T-cell (primary cell): ENCODE measurements at regions not wholly inside any gene's neighbourhood (a gene's known extent, or its start where the extent isn't known, plus 50 kb on each side); places are given as distances from the start of the nearest gene placed in this dataset.

Experiments
- ATAC-seq, 4 experiments: fragments of 200-7000 bp in 3 of 4; fragments of 150-1000 bp in 1 of 4; cut with Tn5 transposase; replicated peaks in 1 of 4; 1 replicate in 3 of 4; 2 replicates in 1 of 4; pipeline ENCODE4 v1.10.0; 2021; ENCODE audit warnings: moderate library complexity in 3 of 4, mild to moderate bottlenecking in 2 of 4, moderate number of reproducible peaks in 1 of 4
- CTCF ChIA-PET, 2 donors: fragments of 300-600 bp; sonication (Branson Sonifier 250); formaldehyde crosslinking; loops; one replicate each; lab custom pipeline; 2022; ENCODE audit warnings: antibody characterized with exemption in 2 of 2; lab: Charles Lee
- POLR2A ChIA-PET, 2 donors: fragments of 300-600 bp; sonication (Branson Sonifier 250); formaldehyde crosslinking; loops; one replicate each; lab custom pipeline; 2022; ENCODE audit warnings: antibody characterized with exemption in 2 of 2; lab: Charles Lee
- DNase-seq, 35 experiments: peaks; one replicate each; pipeline versions ENCODE4 v3.0.0 to v3.0.0-alpha.2; 2013 to 2023
- H3K27ac ChIP-seq: one replicate; pipeline ENCODE4 v1.5.1; 2013; ENCODE audit warnings: low read length
- H3K27me3 ChIP-seq, 2 experiments: replicated peaks in 1 of 2; 1 replicate in 1 of 2; 2 replicates in 1 of 2; pipeline versions ENCODE4 v1.6.1 to v1.7.0; 2013; ENCODE audit warnings: low read length in 1 of 2, mixed read lengths in 1 of 2; ENCODE audit not compliant: control insufficient read depth in 2 of 2, insufficient read depth in 2 of 2; ENCODE audit errors: extremely low read depth in 1 of 2
- H3K36me3 ChIP-seq, 2 donors: 1 replicate in 1 of 2; 2 replicates in 1 of 2; pipeline versions ENCODE4 v1.6.1 to v1.7.0; 2013; ENCODE audit warnings: low read length in 1 of 2; ENCODE audit not compliant: control insufficient read depth in 2 of 2, insufficient read depth in 1 of 2; ENCODE audit errors: extremely low read depth in 1 of 2
- H3K4me1 ChIP-seq, 2 experiments: 1 replicate in 1 of 2; 2 replicates in 1 of 2; pipeline versions ENCODE4 v1.6.1 to v1.7.0; 2013; ENCODE audit warnings: low read length in 2 of 2, mixed read lengths in 1 of 2; ENCODE audit not compliant: insufficient read depth in 2 of 2, control insufficient read depth in 1 of 2; ENCODE audit errors: extremely low read depth in 1 of 2
- H3K4me3 ChIP-seq, 2 donors: 1 replicate in 1 of 2; 2 replicates in 1 of 2; pipeline versions ENCODE4 v1.5.1 to v1.7.0; 2013; ENCODE audit warnings: mild to moderate bottlenecking in 2 of 2, low read length in 1 of 2, moderate library complexity in 1 of 2; ENCODE audit not compliant: control insufficient read depth in 1 of 2; ENCODE audit errors: extremely low read depth in 1 of 2
- H3K9me3 ChIP-seq: 2 replicates; pipeline ENCODE4 v1.7.0; 2013
- H3K27ac Mint-ChIP-seq, 2 donors: one replicate each; pipeline ENCODE4 v1.8.0; 2020 to 2021; ENCODE audit warnings: mild to moderate bottlenecking in 2 of 2, mixed read lengths in 2 of 2
- H3K27me3 Mint-ChIP-seq, 2 donors: one replicate each; pipeline ENCODE4 v1.8.0; 2021 to 2022; ENCODE audit warnings: mixed read lengths in 2 of 2
- H3K36me3 Mint-ChIP-seq: one replicate; pipeline ENCODE4 v1.8.0; 2021; ENCODE audit warnings: mixed read lengths
- H3K4me1 Mint-ChIP-seq, 3 donors: one replicate each; pipeline ENCODE4 v1.8.0; 2020 to 2022; ENCODE audit warnings: mixed read lengths in 3 of 3, mild to moderate bottlenecking in 1 of 3
- H3K4me3 Mint-ChIP-seq, 3 donors: one replicate each; pipeline ENCODE4 v1.8.0; 2020 to 2022; ENCODE audit warnings: mild to moderate bottlenecking in 3 of 3, mixed read lengths in 3 of 3, moderate library complexity in 3 of 3
- H3K9me3 Mint-ChIP-seq, 3 donors: one replicate each; pipeline ENCODE4 v1.8.0; 2020 to 2022; ENCODE audit warnings: mixed read lengths in 3 of 3
- WGBS: methylation state at CpG from one replicate; pipeline ENCODE4 v1.1.5; 2013; ENCODE audit warnings: missing lambda C conversion rate; ENCODE audit not compliant: insufficient coverage; 5-methylcytosine and 5-hydroxymethylcytosine counted together

DNA sequence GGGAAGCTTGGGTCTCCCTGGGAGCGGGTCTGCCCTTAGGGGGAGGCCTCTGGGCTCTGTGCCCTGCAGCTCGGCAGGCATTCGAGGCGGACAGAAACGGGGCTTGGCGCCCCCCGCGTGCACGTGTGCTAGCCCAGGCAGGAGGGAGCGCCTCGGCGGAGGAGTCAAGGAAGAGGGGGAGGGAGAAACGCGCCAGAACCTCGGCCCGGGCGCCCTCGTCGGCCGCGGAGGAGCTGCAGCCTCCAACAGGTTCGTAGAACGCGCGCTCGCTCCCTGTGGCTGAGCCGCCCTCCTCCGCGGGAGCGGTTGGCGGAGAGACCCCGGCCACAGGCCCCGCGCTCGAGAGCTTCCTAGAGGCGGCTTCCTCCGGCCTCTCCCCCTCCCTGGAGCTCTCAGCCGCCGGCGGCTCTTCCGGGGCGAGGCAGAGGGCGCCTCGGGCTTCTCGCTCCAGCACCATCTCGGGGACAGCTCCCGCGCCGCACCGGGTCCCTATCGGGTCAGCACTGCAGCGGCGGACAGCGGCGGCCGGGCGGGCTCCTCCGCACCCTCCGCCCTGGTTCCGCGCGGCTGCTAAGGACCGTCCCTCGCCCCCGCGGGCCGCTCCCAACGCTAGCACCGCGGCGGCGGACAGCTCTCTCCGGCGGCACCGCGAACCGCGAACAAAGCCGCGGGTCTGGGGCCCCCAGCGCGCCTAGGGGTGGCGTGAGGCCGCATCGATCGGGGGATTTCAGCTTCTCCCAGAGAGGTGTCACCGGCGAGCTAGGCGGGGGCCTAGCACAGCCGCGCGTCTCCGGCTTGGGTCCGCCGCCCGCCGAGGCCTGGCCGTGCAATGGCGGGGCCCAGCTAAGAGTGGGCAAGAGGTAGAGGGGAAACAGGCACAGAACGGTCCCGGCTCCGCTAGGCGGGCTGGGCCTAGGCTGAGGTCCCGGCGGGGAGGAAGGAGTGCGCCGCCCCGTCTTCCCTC lies 74.6 kb upstream of the CPLX2 start:
- peaks cover 0 to 16% of the 10 kb centered on the region in 2 experiments for H3K4me1 ChIP-seq
- H3K4me3 ChIP-seq = no peak overlapping the region
- Mint-ChIP-seq H3K36me3 (no peaks in the 10 kb centered on the region), H3K27ac (no peak overlapping the region), H3K4me3 (peak overlapping the region in 1 of 3 donors; percentile 28), H3K9me3 (peaks cover 0 to 8% (median 0%) of the 10 kb centered on the region in 3 donors), H3K27me3 (peaks cover 72 to 77% of the 10 kb centered on the region in 2 donors), H3K4me1 (peaks cover 8 to 17% (median 10%) of the 10 kb centered on the region in 3 donors)
- H3K9me3 ChIP-seq = no peaks in the 10 kb centered on the region
- ChIA-PET POLR2A (no interaction called here), CTCF (no interaction called here)
- H3K27ac ChIP-seq = no peak overlapping the region
- H3K27me3 ChIP-seq = peaks cover 7 to 51% of the 10 kb centered on the region in 2 experiments
- DNase-seq = peak; percentile 61 to 85 (median 76)
- peak; percentile 96 to 100 (median 99) for ATAC-seq
- WGBS = 6% methylated on average over 99 of the region's 108 CpGs
- H3K36me3 ChIP-seq = no peaks in the 10 kb centered on the region

DNA sequence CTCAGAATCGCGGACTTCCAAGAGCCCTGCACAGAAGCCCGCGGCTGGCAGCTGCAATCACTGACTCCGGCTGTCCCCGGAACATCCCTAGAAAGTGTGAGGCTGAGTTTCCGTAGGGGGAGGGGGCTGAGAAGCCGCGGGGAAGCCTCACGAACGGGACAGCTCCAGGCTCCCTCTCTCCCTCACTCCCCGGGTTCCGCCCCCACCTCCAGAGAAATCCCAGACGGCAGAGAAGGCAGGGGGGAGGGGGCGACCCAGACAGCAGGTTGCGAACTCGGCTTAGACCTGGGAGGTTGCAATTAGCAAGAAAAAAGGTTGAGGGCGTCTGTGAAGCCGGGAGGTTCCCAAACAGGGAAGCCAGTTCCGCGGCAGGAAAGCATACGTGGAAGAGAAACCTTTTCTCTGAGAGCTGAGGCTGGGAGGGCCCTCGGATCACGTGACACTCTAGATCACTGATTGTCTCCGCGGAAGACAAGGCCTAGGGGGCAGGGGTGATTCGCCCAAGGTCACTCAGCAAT lies 73.8 kb upstream of the CPLX2 start:
- POLR2A ChIA-PET = no interaction called here

DNA sequence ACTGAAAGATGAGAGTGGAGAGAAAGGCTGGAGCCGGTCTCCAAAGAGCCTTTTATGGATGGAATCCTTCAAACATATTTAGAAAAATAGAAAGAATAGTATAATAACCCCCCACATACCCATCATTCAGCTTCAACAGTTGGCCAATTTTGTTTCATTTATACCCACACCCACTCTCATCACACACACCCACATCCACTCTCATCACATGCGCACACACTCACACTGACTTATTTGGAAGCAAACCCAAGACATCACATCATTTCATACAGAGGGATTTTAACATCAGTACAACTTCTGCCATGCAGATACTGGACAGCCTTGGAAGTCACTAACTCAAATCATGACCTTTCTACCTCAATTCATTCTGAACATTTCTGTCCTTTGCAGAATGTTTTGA lies 72.8 kb upstream of the CPLX2 start:
- H3K27me3 Mint-ChIP-seq = peaks cover 69 to 79% of the 10 kb centered on the region in 2 donors
- peaks cover 0 to 8% (median 0%) of the 10 kb centered on the region in 3 donors for H3K9me3 Mint-ChIP-seq

More for the DNA sequence above, 73.8 kb upstream of the CPLX2 start:
- H3K36me3 ChIP-seq = no peaks in the 10 kb centered on the region
- no peaks in the 10 kb centered on the region for H3K9me3 ChIP-seq
- H3K4me3 ChIP-seq = no peak overlapping the region
- DNase-seq (no peak), ATAC-seq (no peak)
- CTCF ChIA-PET = no interaction called here
- H3K27me3 Mint-ChIP-seq = peaks cover 69 to 71% of the 10 kb centered on the region in 2 donors
- peaks cover 0 to 16% of the 10 kb centered on the region in 2 experiments for H3K4me1 ChIP-seq
- peak overlapping the region in 1 of 3 donors; percentile 28 for H3K4me3 Mint-ChIP-seq
- H3K27ac ChIP-seq = no peak overlapping the region
- H3K27ac Mint-ChIP-seq = no peak overlapping the region
- 13% methylated on average over 10 of the region's 27 CpGs for WGBS
- H3K4me1 Mint-ChIP-seq = peaks cover 8 to 17% (median 10%) of the 10 kb centered on the region in 3 donors
- H3K9me3 Mint-ChIP-seq = peaks cover 0 to 8% (median 0%) of the 10 kb centered on the region in 3 donors
- H3K36me3 Mint-ChIP-seq = no peaks in the 10 kb centered on the region
- peaks cover 9 to 56% of the 10 kb centered on the region in 2 experiments for H3K27me3 ChIP-seq

DNA sequence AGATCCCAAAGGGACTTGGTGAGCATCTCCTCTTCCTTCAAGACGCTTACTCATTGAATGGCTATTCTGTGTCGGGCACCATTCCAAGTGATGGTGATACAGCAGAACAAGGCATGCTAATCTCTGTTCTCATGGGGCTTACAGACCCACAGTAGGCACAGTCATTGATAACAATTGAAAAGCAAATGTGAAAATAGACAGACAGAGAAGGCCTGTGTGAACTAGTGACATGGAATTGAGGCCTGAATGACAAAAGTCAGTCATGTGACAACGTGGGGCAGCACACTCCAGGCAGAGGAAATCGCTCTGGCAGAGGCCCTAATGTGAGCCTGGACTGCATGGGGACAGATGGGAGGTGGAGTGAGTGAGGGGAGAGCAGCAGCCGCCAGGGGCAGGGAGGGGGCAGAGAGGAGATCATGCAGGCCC lies 70.7 kb upstream of the CPLX2 start:
- WGBS = 67% methylated on average over 5 of the region's 5 CpGs
- Mint-ChIP-seq H3K27me3 (peaks cover 57 to 67% of the 10 kb centered on the region in 2 donors), H3K36me3 (no peaks in the 10 kb centered on the region), H3K27ac (no peak overlapping the region), H3K4me1 (peaks cover 8 to 16% (median 10%) of the 10 kb centered on the region in 3 donors), H3K4me3 (no peak overlapping the region), H3K9me3 (no peaks in the 10 kb centered on the region)
- Histone ChIP-seq H3K4me3 (no peak overlapping the region), H3K36me3 (no peaks in the 10 kb centered on the region), H3K9me3 (no peaks in the 10 kb centered on the region), H3K27me3 (peaks cover 9 to 62% of the 10 kb centered on the region in 2 experiments), H3K27ac (no peak overlapping the region), H3K4me1 (peaks cover 0 to 16% of the 10 kb centered on the region in 2 experiments)
- POLR2A ChIA-PET = interaction anchor here in 1 of 2 donors (0.6 kb wide), 1 partner anchor 212 kb away, joined by 7 read pairs; no protein-coding TSS in a partner anchor
- no peak for ATAC-seq
- CTCF ChIA-PET = no interaction called here
- DNase-seq = no peak

More for the DNA sequence above, 72.8 kb upstream of the CPLX2 start:
- no peak overlapping the region for H3K27ac ChIP-seq
- no peaks in the 10 kb centered on the region for H3K9me3 ChIP-seq
- Mint-ChIP-seq H3K36me3 (no peaks in the 10 kb centered on the region), H3K27ac (no peak overlapping the region), H3K4me3 (no peak overlapping the region), H3K4me1 (peaks cover 8 to 17% (median 10%) of the 10 kb centered on the region in 3 donors)
- no peaks in the 10 kb centered on the region for H3K36me3 ChIP-seq
- WGBS = 100% methylated on average over 1 of the region's 2 CpGs
- no peak overlapping the region for H3K4me3 ChIP-seq
- ATAC-seq = no peak
- DNase-seq = no peak
- CTCF ChIA-PET = interaction anchor here in 1 of 2 donors (0.5 to 0.6 kb wide), 2 partner anchors 439 to 1286 kb away, joined by 3 to 4 read pairs; no protein-coding TSS in a partner anchor
- peaks cover 0 to 16% of the 10 kb centered on the region in 2 experiments for H3K4me1 ChIP-seq
- POLR2A ChIA-PET = no interaction called here
- peaks cover 9 to 59% of the 10 kb centered on the region in 2 experiments for H3K27me3 ChIP-seq

DNA sequence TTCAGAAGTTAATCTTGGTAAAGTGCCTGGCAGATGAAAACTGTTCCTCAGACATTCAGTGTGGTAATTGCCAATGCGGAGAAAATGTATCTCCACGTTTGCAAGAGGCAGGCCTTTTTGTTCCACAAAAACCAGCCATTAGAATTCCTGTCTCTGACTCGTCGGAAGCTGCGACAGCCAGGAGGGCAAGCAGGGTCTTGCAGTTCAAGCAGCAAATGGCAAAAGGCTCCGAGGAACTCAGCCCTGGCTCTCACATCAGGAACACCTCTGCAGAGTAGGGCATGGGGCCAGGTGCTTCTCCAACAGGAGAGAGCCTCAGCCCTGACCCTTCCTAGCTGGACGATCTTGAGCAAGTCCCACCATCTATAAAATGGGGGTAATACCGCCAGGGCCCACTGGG lies 69.0 kb upstream of the CPLX2 start:
- WGBS = 68% methylated on average over 7 of the region's 8 CpGs
- Histone ChIP-seq H3K36me3 (no peaks in the 10 kb centered on the region), H3K27ac (no peak overlapping the region), H3K4me3 (no peak overlapping the region), H3K27me3 (peaks cover 9 to 60% of the 10 kb centered on the region in 2 experiments), H3K9me3 (no peaks in the 10 kb centered on the region), H3K4me1 (peaks cover 0 to 6% of the 10 kb centered on the region in 2 experiments)
- H3K27me3 Mint-ChIP-seq = peaks cover 65 to 73% of the 10 kb centered on the region in 2 donors
- DNase-seq (no peak), ATAC-seq (no peak)
- H3K36me3 Mint-ChIP-seq = no peaks in the 10 kb centered on the region
- POLR2A ChIA-PET = no interaction called here
- H3K27ac Mint-ChIP-seq = no peak overlapping the region
- H3K9me3 Mint-ChIP-seq = no peaks in the 10 kb centered on the region
- no peak overlapping the region for H3K4me3 Mint-ChIP-seq
- CTCF ChIA-PET = no interaction called here
- H3K4me1 Mint-ChIP-seq = peaks cover 7 to 11% (median 10%) of the 10 kb centered on the region in 3 donors

DNA sequence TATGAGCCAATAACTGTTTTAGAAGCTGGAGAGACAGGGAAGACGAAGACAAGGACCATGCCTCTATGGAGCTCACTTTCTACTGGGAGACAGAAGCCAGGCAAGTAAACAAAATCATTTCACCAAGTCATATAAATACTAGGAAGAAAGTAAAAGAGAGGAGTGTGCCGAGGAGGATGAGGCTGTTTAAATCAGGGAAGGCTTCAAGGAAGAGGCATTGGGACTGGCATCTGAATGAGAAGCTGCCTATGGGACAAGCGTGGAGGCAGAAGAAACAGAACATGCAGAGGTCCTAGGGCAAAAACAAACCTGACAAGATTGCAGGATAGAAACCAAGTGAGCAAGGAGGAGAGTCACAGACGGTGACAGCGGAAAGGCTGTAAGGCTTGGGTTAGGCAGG lies 68.1 kb upstream of the CPLX2 start:
- CTCF ChIA-PET = interaction anchor here in 1 of 2 donors (0.6 kb wide), 1 partner anchor 37 kb away, joined by 3 read pairs; no protein-coding TSS in a partner anchor
- peaks cover 0 to 3% (median 2%) of the 10 kb centered on the region in 3 donors for H3K4me1 Mint-ChIP-seq
- Histone ChIP-seq H3K27ac (no peak overlapping the region), H3K27me3 (peaks cover 2 to 56% of the 10 kb centered on the region in 2 experiments), H3K9me3 (no peaks in the 10 kb centered on the region), H3K4me3 (no peak overlapping the region), H3K4me1 (no peaks in the 10 kb centered on the region), H3K36me3 (no peaks in the 10 kb centered on the region)
- ATAC-seq (no peak), DNase-seq (no peak)
- no peaks in the 10 kb centered on the region for H3K9me3 Mint-ChIP-seq
- H3K4me3 Mint-ChIP-seq = no peak overlapping the region
- 72% methylated on average over 4 of the region's 5 CpGs for WGBS
- H3K36me3 Mint-ChIP-seq = no peaks in the 10 kb centered on the region
- H3K27ac Mint-ChIP-seq = no peak overlapping the region
- POLR2A ChIA-PET = no interaction called here
- peaks cover 69 to 73% of the 10 kb centered on the region in 2 donors for H3K27me3 Mint-ChIP-seq
